HL-60 (cell line): ENCODE measurements at regions not wholly inside any gene's neighbourhood (a gene's known extent, or its start where the extent isn't known, plus 50 kb on each side); places are given as distances from the start of the nearest gene placed in this dataset.

Experiments
- GABPA ChIP-seq: IDR thresholded peaks from 2 replicates; pipeline ENCODE4 v1.6.1; 2012; ENCODE audit warnings: low read depth
- TF ChIP-seq, protein P1 (sequence below): IDR thresholded peaks from one replicate; pipeline ENCODE4 v1.5.1; 2011; ENCODE audit warnings: low read length, control low read depth, inconsistent platforms; ENCODE audit not compliant: insufficient read depth

DNA sequence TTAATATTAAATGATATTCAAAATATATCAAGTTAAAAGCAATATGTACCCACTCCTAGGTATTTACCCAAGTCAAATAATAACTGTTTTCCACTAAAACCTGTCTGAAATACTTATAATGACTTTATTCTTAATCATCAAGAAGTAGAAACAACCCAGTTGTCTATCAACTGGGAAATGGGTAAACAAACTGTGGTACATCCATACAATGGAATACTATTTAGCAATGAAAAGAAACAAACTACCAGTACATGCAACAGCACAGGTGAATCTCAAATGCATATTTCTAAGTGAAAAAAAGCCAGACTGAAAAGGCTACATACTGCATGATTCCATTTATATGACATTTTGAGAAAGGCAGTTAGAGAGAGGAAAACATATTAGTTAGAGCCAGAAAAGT lies 559.9 kb downstream of the MBD2 start:
- TF ChIP-seq, protein P1, sequence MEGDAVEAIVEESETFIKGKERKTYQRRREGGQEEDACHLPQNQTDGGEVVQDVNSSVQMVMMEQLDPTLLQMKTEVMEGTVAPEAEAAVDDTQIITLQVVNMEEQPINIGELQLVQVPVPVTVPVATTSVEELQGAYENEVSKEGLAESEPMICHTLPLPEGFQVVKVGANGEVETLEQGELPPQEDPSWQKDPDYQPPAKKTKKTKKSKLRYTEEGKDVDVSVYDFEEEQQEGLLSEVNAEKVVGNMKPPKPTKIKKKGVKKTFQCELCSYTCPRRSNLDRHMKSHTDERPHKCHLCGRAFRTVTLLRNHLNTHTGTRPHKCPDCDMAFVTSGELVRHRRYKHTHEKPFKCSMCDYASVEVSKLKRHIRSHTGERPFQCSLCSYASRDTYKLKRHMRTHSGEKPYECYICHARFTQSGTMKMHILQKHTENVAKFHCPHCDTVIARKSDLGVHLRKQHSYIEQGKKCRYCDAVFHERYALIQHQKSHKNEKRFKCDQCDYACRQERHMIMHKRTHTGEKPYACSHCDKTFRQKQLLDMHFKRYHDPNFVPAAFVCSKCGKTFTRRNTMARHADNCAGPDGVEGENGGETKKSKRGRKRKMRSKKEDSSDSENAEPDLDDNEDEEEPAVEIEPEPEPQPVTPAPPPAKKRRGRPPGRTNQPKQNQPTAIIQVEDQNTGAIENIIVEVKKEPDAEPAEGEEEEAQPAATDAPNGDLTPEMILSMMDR, result no peak
- TF ChIP-seq GABPA, result no peak
